ELF-1 (cell line): ENCODE measurements at regions not wholly inside any gene's neighbourhood (a gene's known extent, or its start where the extent isn't known, plus 50 kb on each side); places are given as distances from the start of the nearest gene placed in this dataset.

Source experiments
- DNase-seq: peaks from one replicate; pipeline ENCODE4 v3.0.0-alpha.2; 2016; ENCODE audit warnings: low read depth, low spot score

DNA sequence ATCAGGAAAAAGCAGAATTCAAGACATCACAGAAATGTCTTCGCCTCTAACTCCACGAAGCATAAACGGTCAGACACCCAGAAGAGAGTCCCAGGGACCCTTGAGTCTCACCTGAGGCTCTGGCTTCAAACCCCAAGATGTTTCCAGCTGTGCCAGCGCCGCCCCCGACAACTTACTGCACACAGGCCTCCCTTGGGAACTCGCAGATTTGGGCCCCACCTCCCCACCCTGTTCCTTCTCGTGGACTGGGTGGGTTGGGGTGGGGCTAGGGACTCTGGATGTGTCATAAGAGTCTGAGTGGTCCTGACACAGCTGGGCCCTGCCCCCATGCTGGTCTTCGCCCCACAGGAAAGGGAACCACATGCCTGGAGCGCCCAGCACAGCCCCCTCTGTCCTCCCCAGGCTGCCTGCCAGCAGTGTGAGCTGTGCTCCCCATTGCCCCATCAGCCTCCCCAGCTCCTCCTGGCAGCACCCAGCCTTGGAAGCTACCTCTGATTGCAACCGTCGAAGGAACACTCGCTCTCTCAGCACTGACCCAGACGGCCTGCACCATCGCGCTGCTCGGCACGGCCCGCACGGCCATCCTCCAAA lies 147.5 kb downstream of the CRYBB2 start:
- DNase-seq: no peak

DNA sequence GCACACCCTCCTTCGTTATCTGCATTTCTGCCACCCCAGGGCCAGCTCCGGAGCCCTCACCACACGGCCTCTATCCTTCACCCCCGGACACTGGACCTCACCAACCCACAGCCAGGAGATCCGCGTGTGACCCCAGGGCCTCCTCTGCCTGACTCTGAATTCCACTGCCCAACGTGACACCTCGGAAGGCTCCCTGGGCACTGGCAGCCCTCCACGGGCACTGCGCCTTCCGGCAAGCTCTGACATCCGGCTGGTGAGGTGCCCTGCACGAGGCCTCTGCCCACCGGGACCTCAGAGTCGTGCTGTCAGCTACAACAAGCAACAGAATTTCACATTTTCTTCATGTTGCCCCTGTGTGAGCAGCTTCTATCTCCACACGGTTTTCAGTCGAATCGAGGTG lies 148.3 kb downstream of the CRYBB2 start:
- no peak for DNase-seq

- DNase-seq: peak; percentile 55
Observed at GRCh38 chr22:25368271-25368670, 148.8 kb downstream of the CRYBB2 start.

DNA sequence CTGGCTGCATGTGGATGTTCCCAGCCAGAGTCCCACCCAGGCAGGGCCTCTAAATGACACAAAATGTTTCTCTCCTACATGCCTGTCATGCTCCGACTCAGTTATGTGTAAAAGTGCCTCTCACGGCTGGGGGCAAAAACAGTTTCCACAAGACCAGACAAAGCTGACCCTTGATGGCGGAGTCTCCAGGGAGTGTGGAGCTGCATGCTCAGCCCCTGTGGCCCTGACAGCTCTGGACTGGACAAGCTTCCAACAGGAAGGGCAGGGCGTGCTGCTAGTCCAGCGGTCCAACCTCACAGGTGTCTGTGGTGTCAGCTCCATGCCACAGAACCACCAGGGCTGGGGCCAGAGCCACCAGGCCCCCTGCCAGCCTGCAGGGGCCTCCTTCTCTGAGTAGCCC lies 149.6 kb downstream of the CRYBB2 start:
- no peak for DNase-seq

- DNase-seq: no peak
Observed at GRCh38 chr22:25370322-25370721, 150.9 kb downstream of the CRYBB2 start.

DNA sequence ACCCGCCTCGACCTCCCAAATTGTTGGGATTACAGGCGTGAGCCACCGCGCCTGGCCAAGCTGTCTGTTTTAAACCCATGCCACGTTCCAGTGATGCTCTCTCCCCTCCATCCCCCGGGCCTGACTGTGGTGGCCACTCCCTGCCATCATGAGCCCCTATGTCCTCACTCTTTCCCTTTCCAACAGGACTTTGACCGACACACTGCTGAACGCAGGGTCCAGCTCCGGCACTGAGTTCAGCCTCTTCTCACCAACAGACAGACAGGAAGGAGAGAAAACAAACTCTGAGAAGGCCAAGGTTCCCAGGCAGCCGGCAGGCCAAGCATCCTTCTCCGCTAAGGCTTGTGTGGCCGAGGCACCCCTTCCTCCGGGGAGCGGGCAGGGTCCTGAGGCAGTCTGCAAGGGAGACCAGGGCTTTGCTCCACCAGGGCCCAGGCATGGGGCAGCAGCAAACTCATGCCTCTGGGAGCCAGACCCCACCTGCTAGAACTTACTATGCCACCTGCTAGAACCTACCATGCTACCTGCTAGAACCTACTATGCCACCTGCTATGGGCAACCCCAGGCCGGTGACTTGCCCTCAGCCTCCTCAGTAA lies 152.7 kb downstream of the CRYBB2 start:
- DNase-seq: no peak

DNA sequence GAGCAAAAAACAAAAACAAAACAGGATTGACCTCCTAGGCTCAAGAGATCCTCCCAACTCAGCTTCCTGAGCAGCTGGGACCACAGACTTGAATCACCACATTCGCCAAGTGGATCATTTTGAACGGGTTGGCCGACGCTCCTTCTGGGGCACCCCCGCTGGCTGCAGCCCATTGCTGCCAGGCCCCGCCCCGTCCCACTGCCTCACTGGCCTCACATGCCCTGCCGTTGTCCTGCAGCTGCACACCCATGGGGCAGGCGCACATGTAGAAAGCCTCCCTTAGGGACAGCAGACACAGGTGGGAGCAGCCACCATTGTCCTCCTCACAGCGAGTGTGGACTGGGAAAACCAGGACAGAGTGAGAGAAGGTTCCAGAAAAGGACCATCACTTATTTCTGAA lies 154.5 kb downstream of the CRYBB2 start:
- no peak for DNase-seq

- DNase-seq: no peak
Observed at GRCh38 chr22:25374869-25375268, 155.4 kb downstream of the CRYBB2 start.

DNA sequence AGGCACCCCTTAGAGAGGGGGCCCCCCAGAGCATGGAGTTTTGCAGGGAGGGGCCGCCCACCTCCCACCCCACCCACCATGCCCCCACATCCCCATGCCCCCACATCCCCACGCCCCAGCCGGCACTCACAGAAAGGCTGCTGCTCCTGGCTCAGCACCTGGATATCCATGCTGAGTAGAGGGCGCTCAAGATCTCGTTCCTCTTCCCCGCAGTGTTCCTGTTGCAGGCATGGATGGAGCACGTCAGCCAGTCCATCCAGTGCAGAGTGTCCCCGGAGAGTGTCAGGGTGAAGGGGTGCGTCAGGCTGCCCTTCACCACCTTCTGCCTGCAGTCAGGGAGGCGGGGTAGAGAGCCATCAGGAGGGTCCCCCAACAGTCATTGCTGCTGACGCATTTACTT lies 156.2 kb downstream of the CRYBB2 start:
- no peak for DNase-seq

DNA sequence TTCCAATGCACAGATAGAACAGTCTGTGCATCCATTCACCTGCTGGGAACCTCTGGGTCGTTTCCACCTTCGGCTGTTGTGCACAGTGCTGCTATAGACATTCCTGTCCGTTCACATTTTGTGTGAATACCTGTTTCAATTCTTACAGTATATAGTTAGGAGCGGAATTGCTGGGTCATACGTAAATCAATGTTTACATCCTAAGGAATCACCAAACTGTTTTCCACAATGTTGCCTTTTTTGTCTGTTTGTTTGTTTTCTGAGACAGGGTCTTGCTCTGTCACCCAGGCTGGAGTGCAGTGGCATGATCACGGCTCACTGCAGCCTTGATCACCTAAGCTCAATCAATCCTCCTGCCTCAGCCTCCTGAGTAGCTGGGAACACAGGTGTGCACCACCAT lies 158.3 kb downstream of the CRYBB2 start:
- no peak for DNase-seq

DNA sequence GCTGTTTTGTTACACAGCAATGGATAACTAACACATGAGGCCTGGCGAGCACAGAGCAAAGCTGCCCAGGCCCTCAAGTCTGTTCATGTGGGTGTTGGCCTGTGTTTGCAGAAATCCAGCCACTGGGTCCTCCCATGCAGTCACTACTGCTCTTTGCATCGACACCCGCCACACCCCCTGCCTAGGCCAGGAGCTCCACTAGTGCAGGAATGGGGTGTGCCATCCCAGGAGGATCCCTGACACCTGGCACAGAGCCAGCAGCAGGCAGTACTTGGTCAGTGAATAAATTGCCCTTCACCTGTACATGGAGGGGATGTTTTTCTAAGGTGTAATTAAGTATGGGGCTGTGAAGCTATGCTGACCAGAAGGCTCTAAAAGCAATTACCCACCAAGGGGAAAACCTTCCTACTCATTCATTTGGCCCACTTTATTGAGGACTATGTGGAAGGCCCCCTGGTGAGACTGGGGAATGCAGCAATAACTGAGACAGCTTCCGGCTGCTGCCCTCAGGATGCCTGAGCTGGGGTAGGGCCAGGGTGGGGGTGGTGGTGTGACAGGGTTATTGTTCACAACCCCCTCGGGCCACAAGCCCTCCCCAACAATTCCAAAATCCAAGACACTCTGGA lies 160.8 kb downstream of the CRYBB2 start:
- DNase-seq: peak; percentile 89

GRCh38 chr22:25382762-25383161 lies 163.3 kb downstream of the CRYBB2 start:
- no peak for DNase-seq

GRCh38 chr22:25383278-25383820 lies 163.9 kb downstream of the CRYBB2 start:
- DNase-seq: peak; percentile 36

GRCh38 chr22:25383892-25384291 lies 164.5 kb downstream of the CRYBB2 start:
- DNase-seq: no peak

DNA sequence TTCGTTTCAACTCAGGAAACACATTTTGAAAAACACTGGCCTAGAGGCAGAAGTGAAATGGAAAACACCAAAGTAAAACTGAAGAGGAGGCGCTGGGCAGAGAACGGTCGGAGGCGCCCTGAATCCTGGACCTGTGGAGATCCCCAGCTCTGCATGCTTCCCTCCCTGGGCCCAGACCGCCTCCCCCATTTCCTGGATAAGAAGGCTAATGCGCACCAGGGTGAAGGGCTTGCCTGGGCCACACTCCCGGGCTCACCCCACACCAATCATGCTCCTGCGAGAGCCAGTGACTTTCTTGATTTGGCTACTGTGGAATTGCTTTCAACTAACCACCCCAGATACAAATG lies 167.1 kb downstream of the CRYBB2 start:
- no peak for DNase-seq

GRCh38 chr22:25388415-25388814 lies 169.0 kb downstream of the CRYBB2 start:
- no peak for DNase-seq

DNA sequence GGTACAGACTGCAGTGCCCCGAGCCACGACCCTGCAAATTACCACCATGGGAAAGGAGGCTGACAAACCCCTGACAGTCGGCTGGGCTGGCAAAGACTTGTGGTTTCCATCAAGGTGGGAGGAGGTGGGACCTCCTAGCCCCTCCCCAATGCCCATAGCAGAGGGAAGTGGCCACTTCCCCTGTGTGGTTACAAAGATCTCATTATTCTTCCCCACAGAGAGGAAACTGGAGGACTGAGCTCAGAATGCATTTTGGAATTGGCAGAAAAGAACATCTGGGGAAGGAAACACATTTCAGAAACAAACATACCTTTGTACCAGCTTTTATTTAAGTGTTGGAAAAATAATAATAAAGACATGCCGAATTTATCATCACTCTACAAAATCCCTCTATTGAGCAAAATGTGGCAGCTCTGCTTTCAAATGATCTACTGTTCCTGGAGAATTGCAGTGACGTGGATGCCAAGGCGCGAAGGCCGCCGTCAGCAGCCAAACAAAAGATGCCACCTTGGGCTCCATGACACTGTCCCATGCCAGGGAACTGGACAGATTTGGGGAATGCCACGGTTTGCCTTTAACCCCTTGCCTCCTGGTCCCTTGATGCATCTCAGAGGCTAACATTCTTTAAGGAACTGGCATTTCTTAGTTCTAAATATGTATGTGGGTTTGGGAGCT lies 169.6 kb downstream of the CRYBB2 start:
- no peak for DNase-seq

- DNase-seq: no peak
Observed at GRCh38 chr22:25389541-25389919, 170.1 kb downstream of the CRYBB2 start.

DNA sequence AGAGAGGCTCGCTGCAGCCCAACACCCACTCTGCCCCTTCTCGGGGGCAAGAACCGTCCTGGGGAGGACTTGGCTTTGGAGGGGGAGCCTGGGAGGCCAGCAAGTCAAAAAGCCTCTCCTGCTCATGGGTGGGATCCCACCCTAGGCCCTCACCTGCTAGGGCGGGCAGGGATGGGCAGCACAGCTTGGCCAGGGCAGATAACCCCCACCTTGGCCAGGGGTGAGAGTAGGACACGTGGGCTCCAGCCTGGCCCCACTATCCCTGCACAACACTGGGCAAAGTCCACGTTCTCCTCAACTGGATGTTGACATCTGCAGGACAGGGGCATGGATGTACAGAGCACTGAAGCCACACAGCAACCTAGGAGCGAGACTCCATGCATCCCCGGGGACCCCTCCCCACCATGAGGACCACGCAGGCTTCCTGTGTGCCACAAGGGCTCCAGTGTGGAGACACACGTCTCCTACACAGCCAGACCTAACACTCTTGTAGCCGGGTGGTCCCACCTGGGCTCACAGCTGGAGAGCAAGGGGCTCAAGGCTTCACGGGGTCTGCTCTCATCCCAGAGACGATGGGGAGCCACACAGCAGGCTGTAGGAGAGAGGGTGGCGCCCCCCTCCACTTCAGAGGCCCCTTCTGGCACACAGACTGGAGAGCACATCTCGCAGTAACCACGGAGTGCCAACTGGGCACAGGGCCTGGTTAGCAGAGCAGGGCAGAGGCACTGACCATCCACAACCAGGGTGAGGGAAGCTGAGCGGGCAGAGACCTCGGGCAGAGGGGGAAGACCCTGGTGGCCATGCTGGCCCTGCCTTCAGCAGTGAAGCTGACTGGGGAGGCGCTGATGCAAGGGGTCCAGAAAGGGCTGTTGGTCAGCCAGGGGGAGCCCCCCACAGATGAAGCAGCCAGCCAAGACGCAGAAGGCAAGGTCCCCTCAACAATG lies 171.1 kb downstream of the CRYBB2 start:
- DNase-seq: no peak

DNA sequence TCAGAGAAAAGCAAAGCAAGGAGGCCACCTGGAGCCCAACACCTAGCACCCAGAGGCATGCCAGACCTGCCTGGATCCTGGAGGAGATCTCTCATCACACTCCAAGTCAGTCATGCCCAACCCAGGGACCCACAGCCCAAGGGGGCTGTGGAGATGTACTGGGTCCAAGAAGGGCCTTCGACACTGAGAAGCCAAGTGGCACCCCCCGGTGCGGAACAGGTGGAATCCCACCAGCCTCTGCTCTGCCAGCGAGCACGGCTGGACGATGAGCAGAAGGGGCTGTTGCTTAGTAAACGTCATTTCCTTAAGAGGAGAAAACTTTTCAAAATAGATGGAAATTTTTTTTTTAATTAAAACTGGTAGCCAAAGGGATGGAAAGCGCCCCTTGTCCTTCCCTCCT lies 171.9 kb upstream of the GRK3 start:
- DNase-seq: no peak

DNA sequence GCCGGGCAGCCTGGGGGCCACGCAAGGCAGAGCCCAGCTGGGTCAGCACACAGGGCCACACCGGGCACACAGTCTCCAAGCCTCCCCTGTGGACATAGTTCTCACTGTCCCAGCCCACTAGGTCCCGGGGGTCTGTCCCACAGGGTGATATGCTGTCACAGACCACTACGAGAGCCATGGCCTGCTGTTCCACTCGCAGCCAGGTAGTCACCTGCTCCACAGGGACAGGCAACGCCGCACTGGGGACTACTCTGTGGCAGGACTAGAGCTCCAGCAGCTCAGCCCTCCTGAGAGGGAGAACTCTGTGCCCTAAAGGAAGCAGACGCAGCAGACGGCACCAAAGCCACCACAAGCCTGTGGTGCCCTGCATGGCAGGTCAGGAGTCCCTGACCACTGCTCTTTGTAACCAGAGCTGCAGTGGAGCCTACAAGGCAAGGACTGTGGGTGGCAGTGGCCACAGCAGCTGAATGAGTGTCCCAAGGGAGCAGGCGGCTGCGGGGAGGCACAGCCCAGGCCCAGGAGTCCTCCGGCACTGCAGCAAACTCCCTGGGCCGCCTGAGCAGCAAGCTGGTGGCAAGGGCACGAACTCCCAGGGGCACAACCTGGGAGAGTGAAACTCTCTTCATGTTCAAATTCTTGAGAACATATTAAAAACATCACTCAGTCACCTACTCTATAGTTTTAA lies 171.2 kb upstream of the GRK3 start:
- no peak for DNase-seq
